ENCODE measurements at regions not wholly inside any gene's neighbourhood (a gene's known extent, or its start where the extent isn't known, plus 50 kb on each side); places are given as distances from the start of the nearest gene placed in this dataset.

- H3K27me3 ChIP-seq (replicated peaks), result no peaks in the 10 kb centered on the region
- H3K27ac ChIP-seq, result no peak overlapping the region
- no peaks in the 10 kb centered on the region for H3K36me3 ChIP-seq (replicated peaks)
- no peak overlapping the region for H3K4me3 ChIP-seq (ENCODE audit: low read depth, low read length)
- TF ChIP-seq CTCF (IDR thresholded peaks at IDR 0.05; ENCODE audit: low read depth, low read length, missing control alignments), result no peak
- in situ Hi-C loops (cut with HindIII; ENCODE audit: low pct_ligation_motif_present, low sequenced_read_pairs), result no loop called here
- no peak for DNase-seq
Observed at GRCh38 chr11:28673691-28674432, 565.7 kb downstream of the METTL15 start.

GRCh38 chr11:28671274-28671673, 563.1 kb downstream of the METTL15 start:
- Histone ChIP-seq H3K4me3 (ENCODE audit: low read depth, low read length) (no peak overlapping the region), H3K36me3 (replicated peaks) (no peaks in the 10 kb centered on the region), H3K27ac (no peak overlapping the region), H3K27me3 (replicated peaks) (no peaks in the 10 kb centered on the region)
- DNase-seq, result no peak
- TF ChIP-seq CTCF (IDR thresholded peaks at IDR 0.05; ENCODE audit: low read depth, low read length, missing control alignments), result no peak
- in situ Hi-C loops (cut with HindIII; ENCODE audit: low pct_ligation_motif_present, low sequenced_read_pairs), result no loop called here

- H3K36me3 ChIP-seq (replicated peaks), result no peaks in the 10 kb centered on the region
- no peak for DNase-seq
- H3K27ac ChIP-seq, result no peak overlapping the region
- TF ChIP-seq CTCF (IDR thresholded peaks at IDR 0.05; ENCODE audit: low read depth, low read length, missing control alignments), result no peak
- in situ Hi-C loops (cut with HindIII; ENCODE audit: low pct_ligation_motif_present, low sequenced_read_pairs), result no loop called here
- H3K27me3 ChIP-seq (replicated peaks), result no peaks in the 10 kb centered on the region
- no peak overlapping the region for H3K4me3 ChIP-seq (ENCODE audit: low read depth, low read length)
Observed at GRCh38 chr11:28666632-28667031, 558.4 kb downstream of the METTL15 start.

- Histone ChIP-seq H3K4me3 (ENCODE audit: low read depth, low read length) (no peak overlapping the region), H3K27ac (no peak overlapping the region), H3K27me3 (replicated peaks) (no peaks in the 10 kb centered on the region), H3K36me3 (replicated peaks) (no peaks in the 10 kb centered on the region)
- TF ChIP-seq CTCF (IDR thresholded peaks at IDR 0.05; ENCODE audit: low read depth, low read length, missing control alignments), result no peak
- in situ Hi-C loops (cut with HindIII; ENCODE audit: low pct_ligation_motif_present, low sequenced_read_pairs), result no loop called here
- no peak for DNase-seq
Observed at GRCh38 chr11:28659716-28660348, 551.6 kb downstream of the METTL15 start.

GRCh38 chr11:28657378-28658030, 549.3 kb downstream of the METTL15 start:
- Histone ChIP-seq H3K36me3 (replicated peaks) (no peaks in the 10 kb centered on the region), H3K27ac (peak overlapping the region; percentile 2), H3K4me3 (ENCODE audit: low read depth, low read length) (no peak overlapping the region), H3K27me3 (replicated peaks) (no peaks in the 10 kb centered on the region)
- in situ Hi-C loops (cut with HindIII; ENCODE audit: low pct_ligation_motif_present, low sequenced_read_pairs), result no loop called here
- TF ChIP-seq CTCF (IDR thresholded peaks at IDR 0.05; ENCODE audit: low read depth, low read length, missing control alignments), result no peak
- no peak for DNase-seq

All from brain microvascular endothelial cell (primary cell).